Type B pancreatic cell (in vitro differentiated cells): ENCODE measurements at regions not wholly inside any gene's neighbourhood (a gene's known extent, or its start where the extent isn't known, plus 50 kb on each side); places are given as distances from the start of the nearest gene placed in this dataset.

Experiments
- DNase-seq: peaks from one replicate; pipeline ENCODE4 v3.0.0; 2021; ENCODE audit warnings: mixed read lengths; ENCODE audit not compliant: unreplicated experiment; ENCODE audit errors: extremely low spot score
- H3K27ac Mint-ChIP-seq: 2 replicates; pipeline ENCODE4 v1.8.0; 2021; ENCODE audit warnings: mild to moderate bottlenecking, mixed read lengths
- H3K27me3 Mint-ChIP-seq: 2 replicates; pipeline ENCODE4 v1.8.0; 2021; ENCODE audit warnings: mixed read lengths
- H3K36me3 Mint-ChIP-seq: 2 replicates; pipeline ENCODE4 v1.8.0; 2021; ENCODE audit warnings: mixed read lengths
- H3K4me1 Mint-ChIP-seq: one replicate; pipeline ENCODE4 v1.8.0; 2021; ENCODE audit warnings: mixed read lengths; ENCODE audit not compliant: unreplicated experiment
- H3K4me3 Mint-ChIP-seq: 2 replicates; pipeline ENCODE4 v1.8.0; 2021; ENCODE audit warnings: mild to moderate bottlenecking, mixed read lengths
- H3K9me3 Mint-ChIP-seq: 2 replicates; pipeline ENCODE4 v1.8.0; 2021; ENCODE audit warnings: mixed read lengths
- TF ChIP-seq, protein P1 (sequence below): fragments of 200-600 bp; sonication (generic); conservative IDR thresholded peaks from 2 replicates; pipeline ENCODE4 v1.5.0; 2021; ENCODE audit warnings: antibody characterized with exemption, mild to moderate bottlenecking

DNA sequence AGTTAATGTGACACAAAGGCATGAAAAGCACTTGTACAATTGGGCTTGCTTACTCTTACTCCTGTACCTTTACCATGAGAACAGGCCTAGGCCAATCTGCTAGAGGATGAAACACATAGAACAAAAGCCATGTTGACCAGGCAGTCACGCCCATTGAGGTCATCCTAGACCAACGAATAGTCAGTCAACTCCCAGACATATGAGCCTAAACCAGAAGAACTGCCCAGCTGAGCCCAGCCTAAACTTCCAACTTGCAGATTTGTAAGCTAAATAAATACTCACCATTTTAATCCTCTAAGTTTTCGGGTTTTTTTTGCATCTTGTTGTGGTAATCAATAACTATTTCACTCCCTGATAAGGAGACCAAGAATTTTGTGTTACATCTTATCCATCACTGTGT is 164.8 kb upstream of the ADRA1B start:
- H3K4me3 Mint-ChIP-seq: no peak overlapping the region
- no peaks in the 10 kb centered on the region for H3K4me1 Mint-ChIP-seq
- H3K27me3 Mint-ChIP-seq: no peaks in the 10 kb centered on the region
- H3K27ac Mint-ChIP-seq: no peak overlapping the region
- no peaks in the 10 kb centered on the region for H3K36me3 Mint-ChIP-seq
- TF ChIP-seq, protein P1, sequence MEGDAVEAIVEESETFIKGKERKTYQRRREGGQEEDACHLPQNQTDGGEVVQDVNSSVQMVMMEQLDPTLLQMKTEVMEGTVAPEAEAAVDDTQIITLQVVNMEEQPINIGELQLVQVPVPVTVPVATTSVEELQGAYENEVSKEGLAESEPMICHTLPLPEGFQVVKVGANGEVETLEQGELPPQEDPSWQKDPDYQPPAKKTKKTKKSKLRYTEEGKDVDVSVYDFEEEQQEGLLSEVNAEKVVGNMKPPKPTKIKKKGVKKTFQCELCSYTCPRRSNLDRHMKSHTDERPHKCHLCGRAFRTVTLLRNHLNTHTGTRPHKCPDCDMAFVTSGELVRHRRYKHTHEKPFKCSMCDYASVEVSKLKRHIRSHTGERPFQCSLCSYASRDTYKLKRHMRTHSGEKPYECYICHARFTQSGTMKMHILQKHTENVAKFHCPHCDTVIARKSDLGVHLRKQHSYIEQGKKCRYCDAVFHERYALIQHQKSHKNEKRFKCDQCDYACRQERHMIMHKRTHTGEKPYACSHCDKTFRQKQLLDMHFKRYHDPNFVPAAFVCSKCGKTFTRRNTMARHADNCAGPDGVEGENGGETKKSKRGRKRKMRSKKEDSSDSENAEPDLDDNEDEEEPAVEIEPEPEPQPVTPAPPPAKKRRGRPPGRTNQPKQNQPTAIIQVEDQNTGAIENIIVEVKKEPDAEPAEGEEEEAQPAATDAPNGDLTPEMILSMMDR: no peak
- H3K9me3 Mint-ChIP-seq: peaks cover 4% of the 10 kb centered on the region
- DNase-seq: no peak

DNA sequence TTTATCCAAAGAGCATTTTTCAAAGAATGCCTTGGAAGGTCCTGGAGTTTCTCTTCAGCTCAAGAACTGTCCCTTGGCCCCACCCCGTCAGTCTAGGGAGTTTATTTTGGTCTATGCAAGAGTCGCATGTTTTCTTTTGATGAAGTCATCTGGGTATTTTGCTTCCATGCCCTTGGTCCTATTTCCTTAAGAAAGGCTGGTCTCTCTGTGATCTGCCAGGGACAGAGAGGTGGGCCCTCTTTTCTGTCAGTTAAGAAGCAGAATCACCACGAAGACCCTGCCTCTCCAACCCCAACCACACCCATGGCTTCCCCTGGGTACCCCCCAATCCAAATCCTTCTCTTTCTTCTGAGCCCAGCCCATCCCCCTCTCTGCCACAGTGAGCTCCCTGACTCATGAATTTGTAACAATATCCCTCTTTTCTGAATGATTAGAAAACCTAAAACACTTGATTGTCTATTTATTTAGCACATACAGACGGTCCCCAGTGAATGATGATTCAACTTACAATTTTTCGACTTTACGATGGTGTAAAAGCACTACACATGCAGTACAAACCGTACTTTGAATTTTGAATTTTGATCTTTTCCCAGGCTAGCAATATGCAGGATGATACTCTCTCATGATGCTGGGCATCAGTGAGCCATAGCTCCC is 163.5 kb upstream of the ADRA1B start:
- Mint-ChIP-seq H3K27me3 (no peaks in the 10 kb centered on the region), H3K9me3 (peaks cover 4% of the 10 kb centered on the region), H3K36me3 (no peaks in the 10 kb centered on the region), H3K4me1 (no peaks in the 10 kb centered on the region), H3K27ac (no peak overlapping the region), H3K4me3 (no peak overlapping the region)
- TF ChIP-seq, protein P1: no peak
- no peak for DNase-seq

DNA sequence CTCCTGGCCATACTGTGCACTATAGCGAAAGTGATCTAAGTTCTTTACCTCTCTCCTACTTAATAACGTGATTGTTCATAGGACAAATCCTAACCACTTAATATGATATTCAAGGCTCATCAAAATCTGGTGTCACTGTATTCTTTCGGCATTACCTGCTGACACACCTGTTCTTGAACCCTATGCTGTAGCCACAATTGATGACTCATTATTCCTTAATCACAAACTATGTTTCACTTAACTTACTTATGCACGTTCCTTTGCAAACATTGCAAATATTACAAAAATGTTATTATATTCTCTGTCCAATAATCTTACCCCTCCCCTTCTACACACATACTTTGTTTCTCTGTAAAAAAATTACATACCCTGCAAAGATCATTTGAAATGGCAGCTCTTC is 158.1 kb upstream of the ADRA1B start:
- no peak overlapping the region for H3K27ac Mint-ChIP-seq
- H3K4me3 Mint-ChIP-seq: no peak overlapping the region
- H3K27me3 Mint-ChIP-seq: peaks cover 4% of the 10 kb centered on the region
- no peaks in the 10 kb centered on the region for H3K36me3 Mint-ChIP-seq
- H3K9me3 Mint-ChIP-seq: no peaks in the 10 kb centered on the region
- H3K4me1 Mint-ChIP-seq: no peaks in the 10 kb centered on the region
- DNase-seq: no peak
- TF ChIP-seq, protein P1: no peak

DNA sequence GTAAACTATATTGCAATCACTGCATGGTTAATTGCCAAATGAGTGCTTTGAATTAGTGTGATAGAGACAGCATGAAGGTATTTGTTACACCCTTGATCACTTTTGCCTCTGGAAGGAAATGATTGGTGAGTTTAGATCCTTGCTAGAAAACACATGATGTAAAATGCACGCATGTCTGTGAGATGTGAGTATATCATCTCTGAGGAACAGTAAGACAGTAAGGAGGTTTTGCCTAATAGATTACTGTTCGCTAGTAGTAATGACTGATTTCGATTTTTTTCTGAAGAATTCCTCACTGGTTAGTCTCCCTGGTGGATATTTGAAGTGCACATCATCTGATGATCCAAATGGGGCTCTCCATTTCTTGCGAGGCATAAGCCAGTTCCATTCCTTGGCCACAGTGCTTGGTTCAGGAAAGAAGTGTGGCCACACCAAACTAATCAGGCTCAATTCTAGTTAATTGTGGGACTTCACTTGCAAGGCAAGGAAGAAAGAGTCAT is 156.4 kb upstream of the ADRA1B start:
- no peaks in the 10 kb centered on the region for H3K36me3 Mint-ChIP-seq
- H3K4me3 Mint-ChIP-seq: no peak overlapping the region
- H3K9me3 Mint-ChIP-seq: no peaks in the 10 kb centered on the region
- H3K4me1 Mint-ChIP-seq: no peaks in the 10 kb centered on the region
- TF ChIP-seq, protein P1: no peak
- no peak overlapping the region for H3K27ac Mint-ChIP-seq
- no peak for DNase-seq
- peaks cover 4% of the 10 kb centered on the region for H3K27me3 Mint-ChIP-seq

DNA sequence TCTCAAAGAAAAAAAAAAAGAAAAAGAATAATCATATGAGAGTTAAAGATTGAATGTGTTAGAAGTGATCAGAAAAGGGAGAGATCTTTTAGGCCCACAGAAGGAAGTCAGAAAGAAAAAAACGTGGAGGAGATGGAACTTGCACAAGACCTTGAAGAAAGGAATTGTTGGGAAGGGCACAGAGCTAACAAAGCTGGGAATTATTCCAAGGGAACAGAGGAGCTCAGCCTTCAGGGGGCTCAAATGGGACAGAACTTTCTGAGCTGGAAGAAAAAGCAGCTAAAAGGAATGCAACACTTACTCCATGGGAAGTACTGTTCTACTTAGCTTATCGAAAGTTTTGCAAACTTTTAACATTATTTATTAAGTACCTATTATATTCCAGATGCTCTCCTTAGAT is 153.4 kb upstream of the ADRA1B start:
- no peaks in the 10 kb centered on the region for H3K9me3 Mint-ChIP-seq
- H3K4me1 Mint-ChIP-seq: no peaks in the 10 kb centered on the region
- H3K36me3 Mint-ChIP-seq: no peaks in the 10 kb centered on the region
- H3K4me3 Mint-ChIP-seq: no peak overlapping the region
- no peak overlapping the region for H3K27ac Mint-ChIP-seq
- TF ChIP-seq, protein P1: no peak
- peaks cover 9% of the 10 kb centered on the region for H3K27me3 Mint-ChIP-seq
- DNase-seq: no peak
